Activated naive CD8-positive, alpha-beta T cell treated with anti-CD3 and anti-CD28 coated beads, Interleukin-2, amount 50 U/mL, for 24 hours (primary cell): ENCODE measurements at regions not wholly inside any gene's neighbourhood (a gene's known extent, or its start where the extent isn't known, plus 50 kb on each side); places are given as distances from the start of the nearest gene placed in this dataset.

Experiments
- ATAC-seq: fragments of 150-1000 bp; cut with Tn5 transposase; one replicate; pipeline ENCODE4 v1.10.0; 2021
- DNase-seq: peaks from one replicate; pipeline ENCODE4 v3.0.0; 2021
- H3K27ac Mint-ChIP-seq: one replicate; pipeline ENCODE4 v1.8.0; 2021; ENCODE audit warnings: mild to moderate bottlenecking, mixed read lengths
- H3K27me3 Mint-ChIP-seq: one replicate; pipeline ENCODE4 v1.8.0; 2021; ENCODE audit warnings: mixed read lengths
- H3K36me3 Mint-ChIP-seq: one replicate; pipeline ENCODE4 v1.8.0; 2021; ENCODE audit warnings: low read depth, mixed read lengths
- H3K4me1 Mint-ChIP-seq: one replicate; pipeline ENCODE4 v1.8.0; 2021; ENCODE audit warnings: mixed read lengths
- H3K4me3 Mint-ChIP-seq: one replicate; pipeline ENCODE4 v1.8.0; 2021; ENCODE audit warnings: mild to moderate bottlenecking, moderate library complexity, mixed read lengths
- H3K9me3 Mint-ChIP-seq: one replicate; pipeline ENCODE4 v1.8.0; 2021; ENCODE audit warnings: mixed read lengths

GRCh38 chr11:70769106-70769505 is 370.8 kb downstream of the CTTN start:
- Mint-ChIP-seq H3K4me3 (no peak overlapping the region), H3K36me3 (no peaks in the 10 kb centered on the region), H3K9me3 (peaks cover 4% of the 10 kb centered on the region), H3K4me1 (no peaks in the 10 kb centered on the region), H3K27me3 (no peaks in the 10 kb centered on the region), H3K27ac (no peak overlapping the region)
- ATAC-seq (no peak), DNase-seq (no peak)

- no peaks in the 10 kb centered on the region for H3K27me3 Mint-ChIP-seq
- no peak for ATAC-seq
- no peaks in the 10 kb centered on the region for H3K36me3 Mint-ChIP-seq
- no peak overlapping the region for H3K4me3 Mint-ChIP-seq
- no peak for DNase-seq
- H3K9me3 Mint-ChIP-seq: peaks cover 6% of the 10 kb centered on the region
- H3K27ac Mint-ChIP-seq: no peak overlapping the region
- no peaks in the 10 kb centered on the region for H3K4me1 Mint-ChIP-seq
Observed at GRCh38 chr11:70769521-70769920, 371.2 kb downstream of the CTTN start.

- H3K27ac Mint-ChIP-seq: no peak overlapping the region
Observed at GRCh38 chr11:70771099-70771885, 373.0 kb downstream of the CTTN start.

GRCh38 chr11:70772950-70773349 is 374.6 kb downstream of the CTTN start:
- Mint-ChIP-seq H3K27me3 (no peaks in the 10 kb centered on the region), H3K36me3 (no peaks in the 10 kb centered on the region), H3K4me1 (no peaks in the 10 kb centered on the region), H3K4me3 (no peak overlapping the region), H3K9me3 (peaks cover 6% of the 10 kb centered on the region), H3K27ac (no peak overlapping the region)
- DNase-seq (no peak), ATAC-seq (no peak)

More at GRCh38 chr11:70771099-70771885, 373.0 kb downstream of the CTTN start:
- ATAC-seq (no peak), DNase-seq (no peak)
- no peaks in the 10 kb centered on the region for H3K4me1 Mint-ChIP-seq
- H3K27me3 Mint-ChIP-seq: no peaks in the 10 kb centered on the region
- H3K4me3 Mint-ChIP-seq: no peak overlapping the region
- H3K9me3 Mint-ChIP-seq: peaks cover 6% of the 10 kb centered on the region
- no peaks in the 10 kb centered on the region for H3K36me3 Mint-ChIP-seq

- H3K4me3 Mint-ChIP-seq: no peak overlapping the region
- no peak for ATAC-seq
- H3K4me1 Mint-ChIP-seq: no peaks in the 10 kb centered on the region
- peaks cover 6% of the 10 kb centered on the region for H3K9me3 Mint-ChIP-seq
- H3K36me3 Mint-ChIP-seq: no peaks in the 10 kb centered on the region
- no peak for DNase-seq
- H3K27ac Mint-ChIP-seq: no peak overlapping the region
- no peaks in the 10 kb centered on the region for H3K27me3 Mint-ChIP-seq
Observed at GRCh38 chr11:70775386-70776075, 377.2 kb downstream of the CTTN start.

- H3K27ac Mint-ChIP-seq: no peak overlapping the region
- H3K27me3 Mint-ChIP-seq: no peaks in the 10 kb centered on the region
- peaks cover 6% of the 10 kb centered on the region for H3K9me3 Mint-ChIP-seq
- ATAC-seq (no peak), DNase-seq (no peak)
- H3K36me3 Mint-ChIP-seq: no peaks in the 10 kb centered on the region
- H3K4me3 Mint-ChIP-seq: no peak overlapping the region
- no peaks in the 10 kb centered on the region for H3K4me1 Mint-ChIP-seq
Observed at GRCh38 chr11:70776914-70777532, 378.7 kb downstream of the CTTN start.

GRCh38 chr11:70778883-70779282 is 380.6 kb downstream of the CTTN start:
- Mint-ChIP-seq H3K36me3 (no peaks in the 10 kb centered on the region), H3K9me3 (peaks cover 4% of the 10 kb centered on the region), H3K27ac (no peak overlapping the region), H3K4me3 (no peak overlapping the region), H3K27me3 (no peaks in the 10 kb centered on the region), H3K4me1 (no peaks in the 10 kb centered on the region)
- no peak for DNase-seq
- no peak for ATAC-seq

GRCh38 chr11:70779433-70780245 is 381.3 kb downstream of the CTTN start:
- Mint-ChIP-seq H3K27ac (no peak overlapping the region), H3K4me1 (no peaks in the 10 kb centered on the region), H3K4me3 (no peak overlapping the region), H3K27me3 (no peaks in the 10 kb centered on the region), H3K9me3 (no peaks in the 10 kb centered on the region), H3K36me3 (no peaks in the 10 kb centered on the region)
- ATAC-seq: no peak
- no peak for DNase-seq

- no peak for ATAC-seq
- no peaks in the 10 kb centered on the region for H3K27me3 Mint-ChIP-seq
- no peaks in the 10 kb centered on the region for H3K9me3 Mint-ChIP-seq
- no peak for DNase-seq
- H3K27ac Mint-ChIP-seq: no peak overlapping the region
- H3K4me1 Mint-ChIP-seq: no peaks in the 10 kb centered on the region
- H3K36me3 Mint-ChIP-seq: no peaks in the 10 kb centered on the region
- H3K4me3 Mint-ChIP-seq: no peak overlapping the region
Observed at GRCh38 chr11:70780246-70780535, 381.9 kb downstream of the CTTN start.

GRCh38 chr11:70782401-70782913 is 384.1 kb downstream of the CTTN start:
- ATAC-seq: no peak
- Mint-ChIP-seq H3K4me3 (no peak overlapping the region), H3K4me1 (no peaks in the 10 kb centered on the region), H3K27ac (no peak overlapping the region), H3K36me3 (no peaks in the 10 kb centered on the region), H3K9me3 (no peaks in the 10 kb centered on the region), H3K27me3 (no peaks in the 10 kb centered on the region)
- DNase-seq: no peak

- no peaks in the 10 kb centered on the region for H3K27me3 Mint-ChIP-seq
Observed at GRCh38 chr11:70783356-70783755, 385.0 kb downstream of the CTTN start.

GRCh38 chr11:70783821-70784220 is 385.5 kb downstream of the CTTN start:
- ATAC-seq (no peak), DNase-seq (no peak)
- no peak overlapping the region for H3K4me3 Mint-ChIP-seq
- no peak overlapping the region for H3K27ac Mint-ChIP-seq
- no peaks in the 10 kb centered on the region for H3K4me1 Mint-ChIP-seq
- no peaks in the 10 kb centered on the region for H3K36me3 Mint-ChIP-seq
- H3K27me3 Mint-ChIP-seq: no peaks in the 10 kb centered on the region
- no peaks in the 10 kb centered on the region for H3K9me3 Mint-ChIP-seq

More at GRCh38 chr11:70783356-70783755, 385.0 kb downstream of the CTTN start:
- Mint-ChIP-seq H3K27ac (no peak overlapping the region), H3K9me3 (no peaks in the 10 kb centered on the region), H3K36me3 (no peaks in the 10 kb centered on the region), H3K4me3 (no peak overlapping the region), H3K4me1 (no peaks in the 10 kb centered on the region)
- no peak for DNase-seq
- ATAC-seq: no peak

- H3K4me3 Mint-ChIP-seq: no peak overlapping the region
- H3K27me3 Mint-ChIP-seq: no peaks in the 10 kb centered on the region
- H3K27ac Mint-ChIP-seq: no peak overlapping the region
- no peaks in the 10 kb centered on the region for H3K9me3 Mint-ChIP-seq
- H3K36me3 Mint-ChIP-seq: no peaks in the 10 kb centered on the region
- no peaks in the 10 kb centered on the region for H3K4me1 Mint-ChIP-seq
- no peak for ATAC-seq
- DNase-seq: no peak
Observed at GRCh38 chr11:70785372-70785771, 387.0 kb downstream of the CTTN start.

GRCh38 chr11:70786021-70786665 is 387.8 kb downstream of the CTTN start:
- ATAC-seq (no peak), DNase-seq (no peak)
- no peak overlapping the region for H3K27ac Mint-ChIP-seq
- no peaks in the 10 kb centered on the region for H3K27me3 Mint-ChIP-seq
- no peak overlapping the region for H3K4me3 Mint-ChIP-seq
- no peaks in the 10 kb centered on the region for H3K4me1 Mint-ChIP-seq
- peaks cover 3% of the 10 kb centered on the region for H3K9me3 Mint-ChIP-seq
- no peaks in the 10 kb centered on the region for H3K36me3 Mint-ChIP-seq
